NCI-H2081 treated with DMSO at 0.1 percent for 48 hours (cell line): ENCODE measurements at regions not wholly inside any gene's neighbourhood (a gene's known extent, or its start where the extent isn't known, plus 50 kb on each side); places are given as distances from the start of the nearest gene placed in this dataset.
"Not testable (repeated sequence)": the region's sequence is repeated elsewhere in the genome, so short reads cannot be mapped to it uniquely, and the experiment has no call there.

Experiments
- DNase-seq: peaks from one replicate; lab custom pipeline; 2025; lab: John Stamatoyannopoulos, UW

DNA sequence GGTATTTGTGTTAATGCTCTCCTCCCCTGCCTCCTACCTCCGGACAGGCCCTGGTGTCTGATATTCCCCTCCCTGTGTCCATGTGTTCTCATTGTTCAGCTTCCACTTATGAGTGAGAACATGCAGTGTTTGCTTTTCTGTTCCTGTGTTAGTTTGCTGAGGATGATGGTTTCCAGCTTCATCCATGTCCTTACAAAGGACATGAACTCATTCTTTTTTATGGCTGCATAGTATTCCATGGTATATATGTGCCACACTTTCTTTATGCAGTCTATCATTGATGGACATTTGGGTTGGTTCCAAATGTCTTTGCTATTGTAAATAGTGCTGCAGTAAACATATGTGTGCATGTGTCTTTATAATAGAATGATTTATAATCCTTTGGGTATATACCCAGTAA is 105.2 kb upstream of the SNX2 start:
- DNase-seq, result not testable (repeated sequence)

DNA sequence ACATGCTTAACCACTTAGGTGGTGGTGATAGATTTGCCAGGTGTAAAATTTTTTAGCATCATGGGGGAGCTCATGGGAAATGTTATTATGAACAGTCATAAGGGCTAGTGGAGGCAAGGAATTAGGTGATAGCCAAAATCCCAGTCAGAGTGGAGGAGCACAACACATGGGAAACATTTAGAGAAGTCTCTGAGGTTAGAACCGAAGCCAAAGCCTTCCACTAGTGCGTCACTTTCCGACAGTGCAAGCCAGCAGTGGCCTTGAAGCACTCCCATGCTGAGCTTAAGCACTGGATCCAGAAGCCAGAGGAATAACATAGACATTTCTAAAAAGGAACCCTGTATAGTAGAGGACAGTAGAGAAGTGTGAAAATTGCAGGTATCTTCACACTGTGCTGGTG is 101.5 kb upstream of the SNX2 start:
- DNase-seq, result no peak

DNA sequence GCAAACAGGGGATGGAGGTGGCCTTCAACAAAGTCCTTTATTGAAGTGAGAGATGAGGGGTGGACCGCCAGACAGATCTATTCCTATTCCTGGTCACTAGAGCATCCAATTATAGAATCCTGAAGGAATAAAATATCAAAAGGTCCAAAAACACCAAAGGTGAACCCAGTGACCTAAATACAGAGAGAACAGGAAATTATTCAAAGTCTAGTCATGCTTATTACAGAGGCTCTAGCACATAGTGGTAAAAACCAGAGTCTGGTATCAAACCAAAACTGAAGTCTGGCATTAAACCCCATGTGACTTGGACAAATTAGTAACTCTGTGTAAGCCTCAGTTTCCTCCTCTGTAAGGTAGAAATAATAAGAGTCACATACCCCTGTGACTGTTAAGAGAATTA is 100.5 kb upstream of the SNX2 start:
- no peak for DNase-seq

DNA sequence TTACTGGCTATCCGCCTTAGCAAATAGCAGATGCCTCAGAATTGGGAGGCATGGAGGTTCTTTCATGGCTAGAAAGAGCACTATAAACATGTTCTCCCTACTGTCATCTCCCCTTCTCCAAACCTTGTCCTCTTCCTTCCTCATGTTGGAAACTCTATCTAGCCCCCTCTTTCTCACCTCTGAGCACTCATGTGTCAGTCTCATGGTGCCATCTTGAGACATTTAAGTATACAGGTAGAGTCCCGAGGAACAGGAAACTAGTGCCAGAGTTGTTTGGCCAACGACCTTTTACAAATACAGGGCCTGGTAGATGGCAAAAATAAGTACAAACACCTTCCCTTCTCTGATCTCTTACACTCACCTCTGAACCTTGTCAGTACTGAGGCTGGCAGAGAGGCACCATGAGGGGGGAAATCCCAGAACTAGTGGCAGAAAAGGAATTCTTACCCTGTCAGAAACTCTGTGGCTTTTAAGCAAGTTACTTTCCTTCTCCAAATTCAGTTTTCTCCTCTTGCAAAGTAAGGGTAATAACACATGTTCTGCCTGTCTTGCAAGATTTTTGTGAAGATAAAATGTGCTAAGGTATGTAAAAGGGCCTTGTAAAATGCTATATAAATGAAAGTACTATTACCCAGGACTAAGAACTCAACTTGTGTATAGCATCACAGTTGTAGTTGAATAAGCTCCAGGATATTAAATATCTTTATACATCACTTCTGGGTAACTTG is 94.1 kb upstream of the SNX2 start:
- DNase-seq, result no peak

- DNase-seq, result no peak
These were observed 91.2 kb upstream of the SNX2 start for GRCh38 chr5:122683631-122684030.

DNA sequence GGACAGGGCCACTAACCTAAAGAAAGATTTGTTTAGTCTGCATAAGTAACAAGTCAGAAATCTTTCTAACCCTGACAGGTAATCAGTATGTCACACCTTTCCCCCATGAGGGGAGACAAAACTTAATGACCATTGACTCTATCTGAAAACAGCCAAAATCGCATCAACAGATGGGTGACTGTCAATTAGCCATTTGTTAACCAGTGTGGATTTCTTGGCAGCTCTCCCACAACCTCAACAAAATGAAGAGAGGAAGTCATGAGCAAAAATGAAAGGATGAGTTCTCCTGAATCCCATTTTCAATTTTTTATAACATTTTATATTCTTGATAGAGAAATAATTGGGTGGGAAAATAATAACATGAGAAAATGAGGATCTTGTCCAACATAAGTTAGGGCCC is 84.6 kb upstream of the SNX2 start:
- no peak for DNase-seq

DNA sequence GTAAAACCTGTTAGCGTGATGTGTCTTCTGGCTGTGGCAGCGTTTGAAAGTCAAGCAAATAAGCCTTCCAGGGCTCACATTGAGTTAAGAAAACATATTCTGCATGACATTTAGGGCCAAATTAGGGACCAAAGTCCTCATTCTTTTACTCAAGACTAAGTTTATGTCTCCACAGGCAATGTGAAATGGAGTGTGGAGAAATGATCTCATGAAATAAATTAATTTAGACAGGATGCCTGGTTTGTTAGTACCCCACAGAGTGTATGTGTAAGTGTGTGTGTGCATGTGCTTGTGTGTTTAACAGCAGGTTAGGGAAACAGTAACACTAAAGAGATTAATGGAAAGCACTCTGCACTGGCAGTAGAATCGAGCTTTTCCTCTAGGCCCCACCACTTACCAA is 82.9 kb upstream of the SNX2 start:
- no peak for DNase-seq

GRCh38 chr5:122693963-122694362 is 80.9 kb upstream of the SNX2 start:
- no peak for DNase-seq

GRCh38 chr5:122694884-122695283 is 80.0 kb upstream of the SNX2 start:
- DNase-seq, result no peak

DNA sequence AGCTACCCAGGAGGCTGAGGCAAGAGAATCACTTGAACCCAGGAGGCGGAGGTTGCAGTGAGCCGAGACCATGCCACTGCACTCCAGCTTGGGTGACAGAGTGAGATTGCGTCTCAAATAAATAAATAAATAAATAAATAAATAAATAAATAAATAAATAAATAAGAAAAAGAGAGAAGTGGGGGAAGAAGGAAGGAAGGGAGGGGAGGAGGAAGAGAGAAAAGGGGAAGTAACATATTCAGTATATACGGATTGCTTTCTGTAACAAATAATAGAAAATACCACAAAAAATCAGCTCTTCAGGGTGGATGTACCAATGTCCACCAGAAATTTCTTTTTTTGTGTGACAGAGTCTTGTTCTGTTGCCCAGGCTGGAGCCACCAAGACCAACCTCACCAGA is 78.1 kb upstream of the SNX2 start:
- DNase-seq, result not testable (repeated sequence)

- DNase-seq, result no peak
These were observed 77.7 kb upstream of the SNX2 start for GRCh38 chr5:122697191-122697590.

- no peak for DNase-seq
These were observed 75.7 kb upstream of the SNX2 start for GRCh38 chr5:122699201-122699600.

- DNase-seq, result no peak
These were observed 73.0 kb upstream of the SNX2 start for GRCh38 chr5:122701640-122702523.

DNA sequence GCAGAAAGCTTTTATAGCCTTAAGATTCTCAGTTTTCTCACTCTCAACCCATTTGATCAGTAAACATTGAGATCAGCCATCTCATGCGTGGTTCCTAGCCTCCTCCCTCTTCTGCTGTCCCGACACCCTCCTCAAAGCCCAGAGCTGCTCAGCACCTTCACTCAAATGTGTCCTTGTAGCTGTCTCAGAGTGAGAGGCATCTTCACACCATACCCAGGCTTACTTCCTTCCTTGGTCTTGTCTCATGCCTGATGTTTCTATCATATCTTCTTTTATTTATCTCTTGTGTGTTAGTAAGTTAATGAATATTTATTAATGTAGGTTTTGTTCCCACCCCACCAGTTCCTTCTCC is 72.4 kb upstream of the SNX2 start:
- DNase-seq, result no peak

GRCh38 chr5:122703203-122703602 is 71.7 kb upstream of the SNX2 start:
- DNase-seq, result no peak

DNA sequence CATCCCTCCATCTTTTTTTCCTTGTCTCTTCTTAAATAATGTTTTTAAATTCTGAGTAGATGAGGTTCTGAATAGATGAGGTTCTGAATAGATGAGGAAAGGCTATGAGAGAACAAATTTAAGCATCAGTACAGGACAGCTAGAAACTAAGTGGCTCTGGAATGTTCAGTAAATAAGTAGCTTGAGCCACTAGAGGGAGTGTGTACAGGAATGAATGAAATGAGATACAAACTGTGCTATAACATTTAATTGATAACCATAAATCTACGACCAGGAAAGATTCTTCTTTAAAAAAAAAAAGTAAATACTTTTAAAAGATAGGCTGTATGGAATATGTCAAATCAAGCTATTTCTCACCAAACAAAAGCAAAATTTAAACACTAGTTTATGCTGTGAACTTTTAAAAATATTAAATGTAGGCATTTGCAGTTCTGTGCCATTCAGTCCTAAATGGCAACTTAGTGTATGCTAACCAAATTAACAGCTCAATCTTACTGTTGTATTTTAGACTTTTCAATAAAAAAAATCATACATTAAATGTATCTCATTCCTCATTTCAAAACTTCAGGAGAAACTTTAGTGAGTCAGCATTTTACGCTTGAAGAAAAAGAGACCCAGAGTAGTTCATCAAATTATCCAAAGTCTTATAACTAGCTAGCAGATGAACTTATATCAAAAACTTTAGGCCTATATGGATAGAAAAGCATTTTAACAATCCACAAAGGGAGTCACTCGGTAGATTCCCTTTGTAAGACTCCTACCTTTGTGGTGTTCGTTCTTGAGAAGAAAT is 70.4 kb upstream of the SNX2 start:
- DNase-seq, result no peak

DNA sequence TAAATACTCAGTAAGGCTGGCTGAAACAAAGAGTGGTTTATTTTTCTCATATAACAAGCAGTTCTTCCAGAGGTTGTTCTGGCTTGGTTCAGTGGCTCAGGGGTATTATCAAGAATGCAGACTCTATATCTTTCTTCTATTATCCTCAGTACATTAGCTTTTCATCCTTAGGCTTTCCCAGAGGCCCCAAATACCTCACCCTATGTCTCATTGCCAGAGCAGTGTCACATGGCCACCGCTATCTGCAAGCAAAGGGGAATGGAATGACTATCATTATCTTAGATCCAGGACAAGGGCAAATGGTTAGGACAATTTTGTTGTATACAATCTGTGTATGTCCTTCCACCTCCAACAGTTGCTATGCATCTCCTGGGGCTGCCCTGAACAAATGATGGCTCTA is 69.0 kb upstream of the SNX2 start:
- DNase-seq, result no peak

DNA sequence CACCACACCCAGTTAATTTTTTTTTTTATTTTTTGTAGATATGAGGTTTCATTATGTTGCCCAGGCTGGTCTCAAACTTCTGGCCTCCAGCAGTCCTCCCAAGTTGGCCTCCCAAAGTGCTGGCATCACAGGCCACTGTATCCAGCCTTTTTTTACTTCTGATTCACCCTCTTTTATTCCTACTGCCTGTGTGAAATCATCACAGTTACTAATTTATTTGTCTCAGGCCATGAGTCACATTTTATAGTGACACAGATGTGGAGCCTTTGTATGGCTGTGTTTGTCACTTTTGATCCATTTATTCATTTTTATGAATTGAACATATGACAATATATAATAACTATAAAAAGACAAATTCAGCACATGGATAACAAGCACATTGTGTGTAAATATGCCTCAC is 67.1 kb upstream of the SNX2 start:
- DNase-seq, result no peak

GRCh38 chr5:122713041-122713440 is 61.8 kb upstream of the SNX2 start:
- no peak for DNase-seq

GRCh38 chr5:122715095-122715494 is 59.8 kb upstream of the SNX2 start:
- no peak for DNase-seq

GRCh38 chr5:122718611-122719010 is 56.3 kb upstream of the SNX2 start:
- DNase-seq, result no peak

DNA sequence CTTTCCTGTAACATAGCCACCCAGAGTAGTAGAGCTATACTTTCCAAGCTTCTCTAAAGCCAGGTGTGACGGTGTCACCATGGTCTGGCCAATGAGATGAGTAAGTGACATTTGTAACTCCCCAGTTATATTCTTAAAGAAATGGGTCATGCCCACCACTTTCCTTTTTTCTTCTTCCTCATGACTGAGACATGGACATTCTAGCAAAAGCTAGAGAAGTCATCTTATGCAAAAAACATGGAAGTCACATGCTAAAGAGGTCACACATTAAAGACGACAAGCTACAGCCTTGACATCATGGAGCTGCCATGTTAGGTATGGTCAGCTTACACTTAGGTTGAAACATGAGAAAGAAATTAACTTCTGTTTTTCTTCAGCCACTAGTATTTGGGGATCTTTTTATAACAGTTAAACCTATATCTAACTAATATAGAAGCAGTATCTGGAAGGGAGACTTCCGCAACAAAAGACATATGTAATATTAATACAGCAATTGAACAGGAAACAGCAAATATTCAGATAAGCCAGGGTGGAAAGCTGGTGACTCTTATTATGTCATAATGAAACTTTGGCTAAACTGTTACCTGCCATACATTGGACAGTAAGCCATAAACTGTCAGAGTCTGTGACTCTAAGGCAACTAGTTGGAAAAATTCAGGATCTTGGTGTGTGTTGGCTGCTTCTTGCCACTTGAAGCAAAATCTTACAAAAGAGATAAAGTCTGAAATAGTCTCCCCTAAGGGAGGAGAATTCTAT is 54.7 kb upstream of the SNX2 start:
- DNase-seq, result no peak
